ENCODE measurements at regions not wholly inside any gene's neighbourhood (a gene's known extent, or its start where the extent isn't known, plus 50 kb on each side); places are given as distances from the start of the nearest gene placed in this dataset.

GRCh38 chr15:36106640-36107335 is 472.6 kb upstream of the CDIN1 start:
- no peak for TF ChIP-seq CTCF (IDR thresholded peaks at IDR 0.05)
- no peak for TF ChIP-seq POLR2A (IDR thresholded peaks at IDR 0.05)
